ENCODE measurements at regions not wholly inside any gene's neighbourhood (a gene's known extent, or its start where the extent isn't known, plus 50 kb on each side); places are given as distances from the start of the nearest gene placed in this dataset.

- TF ChIP-seq CTCF (IDR thresholded peaks at IDR 0.05; ENCODE audit: low read length) = no peak
- TF ChIP-seq EZH2 (IDR thresholded peaks at IDR 0.05; ENCODE audit: borderline replicate concordance, low read length) = no peak
These were observed 166.9 kb downstream of the TNFSF18 start for GRCh38 chr1:172883844-172884243.
